HG03025 (cell line): ENCODE measurements at regions not wholly inside any gene's neighbourhood (a gene's known extent, or its start where the extent isn't known, plus 50 kb on each side); places are given as distances from the start of the nearest gene placed in this dataset.
"Not testable (repeated sequence)": the region's sequence is repeated elsewhere in the genome, so short reads cannot be mapped to it uniquely, and the experiment has no call there.

Experiments
- ATAC-seq: cut with Tn5 transposase; IDR thresholded peaks from one replicate; pipeline ENCODE4 v1.9.1; 2021; ENCODE audit warnings: mild to moderate bottlenecking, moderate library complexity; ENCODE audit not compliant: unreplicated experiment, low FRiP score

DNA sequence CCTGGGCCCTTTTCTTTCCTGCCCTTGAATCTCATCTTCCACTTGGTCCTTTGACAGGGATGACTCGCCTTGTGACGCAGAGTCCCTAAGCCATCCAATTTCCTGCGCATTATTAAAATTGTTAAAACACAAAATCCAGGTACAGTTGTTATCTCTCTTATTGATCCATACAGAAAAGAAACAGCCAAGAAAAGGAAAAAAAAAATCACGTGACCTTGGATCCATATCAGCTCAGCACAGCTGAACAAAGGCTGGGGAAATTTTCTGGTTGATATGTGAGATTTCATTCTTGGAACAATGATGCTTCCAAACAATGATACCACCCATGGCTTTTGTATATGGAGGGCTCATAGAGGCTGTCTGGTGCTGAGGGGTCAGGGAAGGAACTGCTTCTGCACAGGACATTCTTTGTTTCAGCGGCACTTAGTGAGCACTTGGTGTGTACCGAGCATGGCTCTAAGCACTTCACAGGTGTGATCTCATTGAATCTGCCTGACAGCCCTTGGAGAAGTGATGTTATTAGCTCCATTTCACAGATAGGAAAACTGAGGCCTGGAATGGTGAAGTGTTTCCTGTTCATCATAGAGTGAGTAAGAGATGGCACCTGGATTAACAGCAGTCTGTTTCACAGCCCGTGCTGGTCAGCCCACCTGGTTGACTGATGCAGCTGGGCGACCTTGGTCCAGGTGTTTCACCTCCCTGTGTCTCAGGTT lies 155.0 kb upstream of the SULF2 start:
- no peak for ATAC-seq

DNA sequence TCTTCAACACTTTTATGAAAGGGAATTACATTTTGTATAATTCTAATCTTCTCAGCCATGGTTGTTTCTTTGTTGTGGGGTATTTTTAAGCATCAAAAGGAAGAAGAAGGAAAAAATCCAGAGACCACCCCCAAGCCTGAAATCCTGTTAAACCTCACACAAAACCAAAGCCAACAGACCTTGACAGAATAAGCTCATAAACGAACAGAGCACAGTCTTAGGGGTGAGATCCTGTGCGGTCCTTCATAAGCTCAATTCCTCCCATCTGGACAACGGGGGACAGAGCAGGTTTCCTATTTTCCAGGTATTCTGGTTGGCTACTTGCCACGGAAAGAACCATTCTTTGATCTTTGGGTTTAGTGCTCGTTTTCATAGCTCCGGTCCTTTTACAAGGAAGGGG lies 151.3 kb upstream of the SULF2 start:
- no peak for ATAC-seq

DNA sequence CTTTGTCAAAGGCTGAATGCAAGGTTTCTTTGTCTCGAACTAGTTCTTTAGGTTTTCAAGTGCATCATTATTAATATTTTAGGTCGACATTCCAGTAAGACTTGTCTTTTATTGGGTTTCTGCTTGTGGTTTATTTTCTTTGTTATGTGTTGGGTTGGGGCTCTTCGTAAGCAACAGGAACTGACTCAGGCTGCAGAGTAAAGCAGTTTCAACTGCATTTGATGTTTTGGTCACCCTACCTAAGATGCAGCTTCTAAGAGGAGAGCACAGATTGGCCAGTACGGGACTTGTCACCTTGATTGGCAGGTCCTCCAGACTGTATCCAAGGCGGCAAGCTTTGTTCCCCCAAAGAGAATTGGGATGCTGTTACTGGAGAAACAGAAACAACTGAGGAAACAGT lies 149.5 kb upstream of the SULF2 start:
- no peak for ATAC-seq

DNA sequence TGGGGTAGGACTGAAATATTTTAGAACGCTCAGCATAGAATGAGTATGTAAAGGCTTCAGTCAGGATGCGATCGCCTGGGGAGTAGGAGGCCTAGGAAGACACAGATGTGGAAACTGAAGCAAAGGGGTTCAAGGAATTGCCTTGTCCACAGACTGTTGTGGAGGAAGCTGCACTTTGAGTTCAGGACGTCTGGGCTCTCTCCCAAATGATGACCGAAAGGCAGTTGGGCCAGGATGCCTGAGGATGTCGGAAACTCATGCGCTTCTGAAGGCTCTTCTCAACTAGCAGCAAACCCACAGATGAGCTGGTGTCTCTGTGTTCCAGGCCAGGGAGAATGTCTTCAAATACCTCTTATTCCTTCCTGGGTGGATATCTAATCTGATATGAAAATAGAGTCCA lies 146.2 kb upstream of the SULF2 start:
- ATAC-seq = no peak

DNA sequence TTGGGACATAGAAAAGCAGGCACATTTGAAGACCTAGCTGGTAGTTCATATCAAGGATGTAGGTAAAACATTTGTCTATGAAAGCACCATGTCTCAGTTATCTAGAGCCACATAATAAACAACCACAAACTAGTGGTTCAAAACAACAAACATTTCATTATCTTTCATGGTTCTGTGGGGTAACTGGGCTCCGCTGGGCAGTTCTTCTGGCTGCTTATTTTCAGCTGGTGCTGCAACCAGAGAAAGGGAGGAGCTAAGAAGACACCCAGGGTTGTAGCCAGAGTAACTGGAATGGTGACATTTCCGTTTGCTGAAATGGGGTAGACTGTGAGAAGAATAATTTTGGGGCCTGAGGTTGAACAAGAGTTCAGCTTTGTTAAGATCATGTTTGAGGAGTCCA lies 145.7 kb upstream of the SULF2 start:
- ATAC-seq = no peak

DNA sequence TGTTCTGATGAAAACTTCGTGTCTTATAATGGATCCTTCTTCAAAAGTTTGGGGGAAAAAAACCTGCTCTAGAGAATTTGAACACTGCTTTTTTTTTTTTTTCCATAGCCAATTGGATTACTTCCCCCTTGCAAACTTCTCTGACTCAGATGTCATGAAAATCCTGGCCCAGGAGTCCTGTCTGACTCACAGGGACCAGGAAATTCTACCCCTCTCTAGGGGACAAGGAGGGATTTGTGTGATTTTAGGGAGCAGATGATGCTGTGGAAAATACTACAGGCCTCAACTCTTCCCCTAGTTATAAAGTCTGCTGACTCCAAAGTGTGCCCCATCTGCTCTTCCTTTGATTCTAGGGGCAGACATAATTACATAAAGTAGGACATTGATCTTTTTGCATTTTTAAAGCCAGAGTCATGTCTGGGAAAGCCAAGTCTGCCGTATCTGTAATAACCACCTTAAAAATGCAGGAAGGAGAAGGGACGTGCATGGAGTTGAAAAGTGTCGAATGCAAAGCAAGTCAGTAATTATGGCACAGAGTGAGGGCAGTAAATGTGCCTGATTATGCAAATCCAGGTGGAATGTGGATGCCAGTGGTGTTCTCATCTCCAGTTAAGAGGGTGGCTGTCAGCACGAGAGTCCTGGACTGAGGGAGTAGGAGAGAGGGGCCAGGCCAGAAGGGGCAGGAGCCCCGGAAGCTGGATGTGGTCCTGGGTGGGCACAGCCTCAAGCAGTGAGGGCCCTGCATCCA lies 144.3 kb upstream of the SULF2 start:
- no peak for ATAC-seq

DNA sequence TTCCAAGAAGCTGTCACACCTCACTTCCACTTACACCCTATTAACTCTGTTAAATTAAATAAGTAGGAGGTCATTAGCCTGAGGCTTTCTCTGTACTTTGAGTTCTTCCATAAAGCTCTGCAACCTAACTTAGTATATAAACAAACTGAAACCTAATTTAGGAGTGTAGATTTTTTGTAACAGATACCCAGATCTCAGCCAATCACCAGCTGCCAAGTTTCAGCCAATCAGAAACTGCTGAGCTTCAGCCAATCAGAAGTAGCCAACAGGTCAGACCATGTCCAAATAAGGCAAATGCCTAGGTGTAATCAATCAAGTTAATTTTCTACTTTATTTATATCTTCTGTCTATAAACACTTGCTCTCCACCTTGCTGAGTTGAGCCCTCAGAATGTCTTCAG lies 142.7 kb upstream of the SULF2 start:
- no peak for ATAC-seq

DNA sequence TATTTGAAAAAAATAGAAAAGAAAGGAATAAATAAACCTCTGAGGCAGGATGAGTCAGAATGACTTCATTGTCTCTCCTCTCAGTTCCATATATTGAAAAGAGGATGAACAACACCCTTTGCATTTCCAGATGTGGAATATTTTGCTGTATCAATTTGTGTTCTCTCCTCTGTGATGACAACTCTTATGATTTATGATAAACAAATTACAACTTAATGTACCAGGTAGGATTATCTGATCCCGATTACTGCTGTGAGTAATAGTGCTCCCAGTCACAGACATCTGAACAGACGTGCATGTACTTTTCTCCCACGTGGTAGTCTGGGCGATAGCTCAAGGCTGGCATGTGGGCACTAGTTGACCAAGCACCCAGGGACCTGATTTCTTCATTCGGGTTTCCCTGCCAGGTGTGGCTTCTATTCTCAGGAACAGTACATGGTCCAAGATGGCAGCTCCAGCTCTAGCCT lies 142.1 kb upstream of the SULF2 start:
- ATAC-seq = no peak

DNA sequence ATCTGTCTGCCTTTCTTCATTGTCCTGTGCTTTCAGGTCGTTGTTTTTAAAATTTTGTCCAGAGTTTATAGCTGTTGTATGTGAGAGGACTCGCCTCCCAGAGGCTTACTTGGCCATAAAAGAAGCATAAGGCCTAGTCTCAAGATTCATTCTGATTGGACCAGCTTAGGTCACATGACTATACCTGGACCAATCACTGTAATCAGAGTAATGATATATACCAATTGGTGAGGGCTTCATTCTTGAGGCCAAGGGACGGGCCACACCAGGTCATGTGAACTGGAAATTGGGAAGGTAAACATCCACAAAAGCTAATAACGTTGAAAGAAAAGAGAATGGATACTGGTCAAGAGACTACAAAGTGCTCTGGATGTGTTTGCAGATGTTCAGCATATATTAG lies 141.4 kb upstream of the SULF2 start:
- no peak for ATAC-seq

DNA sequence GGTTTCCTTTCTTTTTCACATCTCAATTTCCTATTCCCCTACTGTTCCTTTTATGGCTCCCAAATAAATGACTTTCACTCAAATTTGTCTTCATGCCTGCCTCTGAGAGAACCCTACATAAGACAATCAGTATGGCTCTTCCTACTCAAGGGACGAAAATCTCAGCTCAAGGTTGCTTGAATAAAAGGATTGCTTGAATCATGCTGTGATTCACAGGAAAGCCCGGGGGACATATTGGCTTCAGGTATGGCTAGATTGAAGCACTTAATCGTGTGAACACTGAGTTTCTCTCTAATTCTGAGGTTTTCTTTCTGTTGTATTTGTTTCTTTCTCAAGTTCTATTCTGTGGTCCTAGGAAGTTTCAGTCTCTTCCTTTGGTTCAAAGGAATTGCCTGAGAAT lies 140.3 kb upstream of the SULF2 start:
- ATAC-seq = no peak

DNA sequence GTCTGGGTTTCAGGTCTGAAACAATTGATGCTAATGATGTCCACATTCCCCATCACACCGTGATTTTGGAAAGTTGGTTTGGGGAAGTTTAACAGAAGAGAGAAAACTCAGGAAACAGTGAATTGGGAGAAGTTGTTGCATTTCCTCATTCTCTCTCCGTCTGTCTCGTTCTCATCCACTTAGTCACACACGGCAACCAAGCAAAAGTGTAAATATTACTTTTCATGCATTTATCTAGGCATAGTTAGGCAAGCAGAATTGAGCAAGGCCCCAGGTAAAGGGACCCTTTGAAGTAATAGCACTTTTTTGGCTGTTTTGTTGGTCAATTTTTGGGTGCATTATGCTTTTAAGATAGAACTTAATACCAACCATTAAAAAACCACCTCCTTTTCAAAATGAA lies 137.0 kb upstream of the SULF2 start:
- ATAC-seq = no peak

DNA sequence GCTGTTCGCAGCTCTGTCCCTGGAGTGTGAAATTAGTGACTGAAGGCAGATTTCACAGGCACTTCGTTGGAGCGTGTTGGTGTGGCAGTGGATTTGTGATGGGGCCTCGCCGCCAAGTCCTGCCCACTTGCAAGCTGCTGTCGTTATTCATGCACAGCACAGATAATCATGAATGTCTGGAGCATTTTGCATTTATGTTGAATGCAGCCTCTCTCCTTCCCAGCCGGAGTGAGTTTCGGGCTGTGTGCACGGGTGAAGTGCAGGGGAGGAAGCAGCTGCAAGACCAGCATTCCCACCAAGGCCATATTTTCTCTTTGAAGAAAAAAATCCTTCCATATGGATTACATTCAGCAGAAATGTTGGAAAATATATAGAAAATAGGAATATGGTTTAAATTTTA lies 136.5 kb upstream of the SULF2 start:
- ATAC-seq = not testable (repeated sequence)

DNA sequence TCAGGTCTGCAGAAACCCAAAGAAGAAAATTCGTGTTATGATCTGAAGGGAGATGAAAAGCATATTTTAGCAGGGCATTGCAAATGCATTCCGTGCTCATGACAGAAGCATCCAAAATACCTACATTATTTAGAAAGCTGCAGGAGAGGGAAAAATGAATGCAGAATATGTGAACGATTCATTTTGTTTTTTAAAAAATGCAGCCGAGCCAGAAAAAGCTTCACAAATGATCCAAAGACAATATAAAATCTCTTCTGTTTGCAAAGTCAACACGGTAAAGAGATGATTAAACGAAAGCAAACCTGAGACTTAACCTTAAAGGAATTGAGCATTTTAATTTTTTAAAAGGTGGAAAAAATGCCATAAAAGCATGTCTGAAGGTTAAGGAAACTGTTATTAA lies 136.1 kb upstream of the SULF2 start:
- no peak for ATAC-seq

DNA sequence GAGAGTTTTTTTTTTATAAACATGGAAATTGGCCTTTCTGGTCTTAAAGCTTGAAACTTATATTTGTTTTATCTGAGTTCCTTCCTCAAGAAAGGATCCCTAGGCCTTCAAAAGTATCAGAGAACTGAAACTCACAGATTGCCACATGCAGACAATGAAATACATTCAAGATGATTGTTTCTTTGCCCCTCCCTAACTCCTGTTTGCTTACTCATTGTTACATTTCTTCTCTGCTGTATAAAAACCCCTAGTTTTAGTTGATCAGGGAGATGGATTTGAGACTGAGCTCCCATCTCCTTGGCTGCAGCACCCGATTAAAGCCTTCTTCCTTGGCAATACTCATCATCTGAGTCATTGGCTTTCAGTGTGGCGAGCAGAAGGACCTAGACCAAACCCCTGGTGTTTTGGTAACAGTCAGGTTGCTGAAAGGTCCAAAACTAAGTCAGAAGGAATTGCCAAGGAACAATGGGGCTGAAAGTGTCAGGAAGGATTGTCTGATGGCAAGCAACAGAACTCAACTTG lies 132.3 kb upstream of the SULF2 start:
- ATAC-seq = no peak

DNA sequence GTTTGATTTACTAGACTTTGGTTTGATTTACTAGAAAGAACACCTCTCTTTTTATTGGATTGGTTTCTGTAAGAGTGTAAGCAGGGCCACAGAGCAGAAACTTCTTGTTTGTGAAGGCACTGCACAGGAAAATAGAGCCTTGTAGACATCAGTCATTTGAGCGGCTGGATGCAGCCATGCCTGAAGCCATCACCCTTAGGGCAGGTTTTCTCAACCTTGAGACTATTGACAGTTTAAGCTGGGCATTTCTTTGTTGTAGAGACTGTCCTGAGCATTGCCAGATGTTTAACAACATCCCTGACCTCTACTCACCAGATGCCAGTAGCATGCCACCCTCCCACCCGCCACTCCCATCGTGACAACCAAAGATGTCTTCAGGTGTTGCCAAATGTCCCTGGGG lies 130.2 kb upstream of the SULF2 start:
- no peak for ATAC-seq

DNA sequence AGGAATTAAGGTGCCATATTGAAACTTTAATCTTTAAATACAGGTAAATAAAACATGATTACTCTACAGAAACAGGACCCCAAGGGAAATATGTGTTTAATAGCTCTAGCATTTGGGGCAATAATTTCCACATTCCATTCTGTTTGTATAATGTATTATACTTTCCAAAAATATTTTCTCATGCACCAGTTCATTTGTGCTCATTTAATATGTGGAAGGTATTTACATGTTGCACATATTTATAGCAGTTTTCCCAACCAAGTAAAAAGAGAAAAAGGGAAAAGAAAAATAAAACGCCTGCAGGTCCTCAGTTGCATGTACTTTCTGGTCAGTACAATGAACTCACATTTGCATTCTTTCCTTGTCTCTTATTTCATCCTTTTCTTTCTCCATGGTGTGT lies 129.5 kb upstream of the SULF2 start:
- no peak for ATAC-seq

DNA sequence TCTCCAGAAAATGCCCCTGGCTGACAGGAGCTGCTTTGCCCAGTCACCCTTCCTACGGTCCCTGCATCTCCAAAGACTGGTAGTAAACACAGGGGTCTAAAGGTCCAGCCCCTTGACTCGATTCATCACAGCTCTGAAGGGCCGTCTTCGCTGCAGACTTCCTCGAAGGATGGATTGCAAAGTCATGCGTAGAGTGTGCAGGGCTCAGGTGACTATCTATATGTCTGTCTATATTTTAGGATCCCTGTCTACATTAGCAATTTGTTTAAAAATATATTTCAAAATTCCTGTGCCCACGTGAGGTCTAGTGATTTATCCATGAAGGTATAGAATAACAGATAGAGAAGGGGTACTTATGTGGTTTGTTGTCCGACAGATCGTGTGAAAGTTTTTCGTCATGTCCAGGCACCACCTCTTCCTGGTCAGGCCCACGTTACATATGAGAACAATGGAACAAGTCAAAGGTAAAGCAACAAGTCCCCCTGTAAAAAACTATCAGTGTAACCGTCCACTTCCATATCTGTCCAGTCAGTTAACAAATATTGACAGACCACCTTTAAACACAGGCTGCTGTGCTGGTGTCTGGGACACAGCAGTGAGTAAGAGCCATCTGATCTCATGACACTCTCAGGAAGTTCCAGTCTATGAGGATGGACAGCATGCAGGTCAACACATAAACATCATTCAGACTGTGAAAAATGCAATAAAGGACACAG lies 127.7 kb upstream of the SULF2 start:
- ATAC-seq = not testable (repeated sequence)

DNA sequence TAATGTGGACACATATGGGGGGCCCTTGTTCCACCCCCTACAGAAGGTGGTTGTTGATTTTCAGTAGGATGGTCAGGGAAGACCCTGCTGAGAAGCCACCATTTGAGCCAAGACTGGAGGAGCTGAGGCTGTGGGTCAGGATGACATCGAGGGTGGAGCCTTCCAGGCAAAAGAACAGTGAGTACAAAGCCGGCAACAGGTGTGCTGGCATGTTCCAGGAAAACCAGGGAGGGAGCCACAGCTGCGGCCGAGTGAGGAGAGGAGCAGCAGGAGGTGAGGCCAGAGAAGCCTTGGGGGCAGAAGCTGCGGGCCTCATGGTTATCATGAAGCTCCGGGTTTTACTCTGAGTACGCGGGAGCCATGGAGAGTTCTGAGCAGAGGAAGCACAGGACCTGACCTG lies 126.9 kb upstream of the SULF2 start:
- ATAC-seq = not testable (repeated sequence)

DNA sequence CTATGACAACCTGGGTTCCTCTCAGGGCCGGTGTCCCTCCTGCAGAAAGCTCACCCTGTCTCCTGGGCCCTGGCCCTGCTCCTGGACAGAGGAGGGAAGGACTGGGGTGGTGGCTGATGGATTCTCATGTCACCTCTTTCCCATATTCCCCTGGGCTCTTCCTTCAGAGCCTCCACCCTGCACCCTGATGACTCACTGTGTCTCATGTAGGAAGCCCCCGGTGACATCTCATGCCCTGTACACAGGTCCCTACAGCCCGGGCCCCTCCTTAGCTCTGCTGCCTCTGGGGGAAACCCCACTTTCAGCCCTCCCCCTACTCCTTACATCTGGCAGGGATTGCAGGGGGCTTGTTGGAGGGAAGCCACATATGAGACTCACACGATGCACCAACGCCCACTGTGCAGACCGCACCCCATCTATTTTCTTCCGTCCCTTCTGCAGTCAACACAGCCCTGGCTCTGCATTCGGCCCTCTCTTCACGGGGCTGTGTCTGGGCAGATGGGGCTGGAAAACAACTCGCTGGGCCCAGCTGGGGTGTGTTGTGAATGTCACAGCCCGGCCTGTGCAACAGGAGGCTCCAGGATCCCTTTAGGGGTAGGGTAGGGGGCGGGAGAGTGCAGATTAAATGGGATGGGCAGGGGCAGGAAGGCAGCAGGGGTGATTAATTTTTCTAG lies 124.6 kb upstream of the SULF2 start:
- not testable (repeated sequence) for ATAC-seq

DNA sequence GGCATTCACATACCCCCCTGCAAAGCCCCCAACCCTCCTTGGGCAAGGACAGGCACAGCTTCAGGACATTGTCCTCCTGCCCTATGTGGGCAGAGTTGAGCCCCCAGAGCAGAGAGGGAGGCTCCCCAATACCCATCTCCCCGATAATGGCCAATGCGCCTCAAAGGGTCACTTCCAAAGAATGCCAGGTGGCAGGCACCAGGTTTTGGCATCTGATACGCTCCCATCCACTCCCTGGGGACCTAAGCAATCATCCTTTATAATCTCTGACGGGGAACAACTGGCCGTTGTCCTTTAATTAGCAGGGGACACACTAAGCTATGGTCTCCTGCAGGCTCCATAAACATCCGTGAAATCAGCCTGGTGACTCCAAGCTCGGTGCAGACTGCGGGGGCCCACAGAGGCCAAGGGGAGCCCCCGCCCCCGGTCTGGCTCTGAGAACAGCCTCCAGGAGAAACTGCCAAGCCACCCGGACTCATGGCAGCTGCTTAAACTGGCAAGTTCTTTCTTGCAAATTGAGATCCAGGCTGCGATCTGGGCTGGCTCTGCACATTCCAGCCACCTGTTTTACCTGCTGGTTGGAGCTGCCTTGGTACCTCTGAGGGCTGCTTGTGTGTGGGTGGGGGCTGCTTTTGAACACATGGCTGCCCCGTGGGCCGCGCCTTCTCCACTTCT lies 123.2 kb upstream of the SULF2 start:
- ATAC-seq = not testable (repeated sequence)
